Activated CD4-positive, alpha-beta T cell treated with anti-CD3 and anti-CD28 coated beads, Interleukin-2, amount 10 ng/mL, durations not matched to agents 7 days and 5 days (primary cell): ENCODE measurements at regions not wholly inside any gene's neighbourhood (a gene's known extent, or its start where the extent isn't known, plus 50 kb on each side); places are given as distances from the start of the nearest gene placed in this dataset.

Source experiments
- CTCF ChIA-PET: fragments of 350-600 bp; sonication (Branson Sonifier 250); formaldehyde crosslinking; loops from one replicate; lab custom pipeline; 2021; ENCODE audit warnings: antibody characterized with exemption; lab: Charles Lee
- POLR2A ChIA-PET: fragments of 350-600 bp; sonication (Branson Sonifier 250); formaldehyde crosslinking; loops from one replicate; lab custom pipeline; 2021; ENCODE audit warnings: antibody characterized with exemption; lab: Charles Lee
- DNase-seq: peaks from one replicate; pipeline ENCODE4 v3.0.0-alpha.2; 2020
- H3K27ac Mint-ChIP-seq: one replicate; pipeline ENCODE4 v1.8.0; 2021; ENCODE audit warnings: mild to moderate bottlenecking, moderate library complexity, mixed read lengths
- H3K27me3 Mint-ChIP-seq: one replicate; pipeline ENCODE4 v1.8.0; 2021; ENCODE audit warnings: mixed read lengths
- H3K36me3 Mint-ChIP-seq: one replicate; pipeline ENCODE4 v1.8.0; 2021; ENCODE audit warnings: low read depth, mixed read lengths
- H3K4me1 Mint-ChIP-seq: one replicate; pipeline ENCODE4 v1.8.0; 2021; ENCODE audit warnings: mixed read lengths
- H3K4me3 Mint-ChIP-seq: one replicate; pipeline ENCODE4 v1.8.0; 2021; ENCODE audit warnings: mild to moderate bottlenecking, moderate library complexity, mixed read lengths
- H3K9me3 Mint-ChIP-seq: one replicate; pipeline ENCODE4 v1.8.0; 2021; ENCODE audit warnings: mixed read lengths

- no peak for DNase-seq
- POLR2A ChIA-PET: no interaction called here
- H3K4me3 Mint-ChIP-seq: no peak overlapping the region
- no peaks in the 10 kb centered on the region for H3K9me3 Mint-ChIP-seq
- CTCF ChIA-PET: no interaction called here
- no peak overlapping the region for H3K27ac Mint-ChIP-seq
- H3K4me1 Mint-ChIP-seq: no peaks in the 10 kb centered on the region
- H3K36me3 Mint-ChIP-seq: no peaks in the 10 kb centered on the region
- H3K27me3 Mint-ChIP-seq: no peaks in the 10 kb centered on the region
These were observed 104.5 kb upstream of the B3GAT1 start for GRCh38 chr11:134516529-134516928.

GRCh38 chr11:134515081-134515960 is 103.3 kb upstream of the B3GAT1 start:
- ChIA-PET POLR2A (no interaction called here), CTCF (no interaction called here)
- no peak overlapping the region for H3K27ac Mint-ChIP-seq
- H3K36me3 Mint-ChIP-seq: no peaks in the 10 kb centered on the region
- H3K9me3 Mint-ChIP-seq: no peaks in the 10 kb centered on the region
- no peaks in the 10 kb centered on the region for H3K4me1 Mint-ChIP-seq
- no peak for DNase-seq
- no peaks in the 10 kb centered on the region for H3K27me3 Mint-ChIP-seq
- no peak overlapping the region for H3K4me3 Mint-ChIP-seq

GRCh38 chr11:134514354-134514951 is 102.4 kb upstream of the B3GAT1 start:
- Mint-ChIP-seq H3K27me3 (no peaks in the 10 kb centered on the region), H3K27ac (no peak overlapping the region), H3K9me3 (no peaks in the 10 kb centered on the region), H3K4me3 (no peak overlapping the region), H3K4me1 (no peaks in the 10 kb centered on the region), H3K36me3 (no peaks in the 10 kb centered on the region)
- CTCF ChIA-PET: no interaction called here
- DNase-seq: no peak
- POLR2A ChIA-PET: no interaction called here

DNA sequence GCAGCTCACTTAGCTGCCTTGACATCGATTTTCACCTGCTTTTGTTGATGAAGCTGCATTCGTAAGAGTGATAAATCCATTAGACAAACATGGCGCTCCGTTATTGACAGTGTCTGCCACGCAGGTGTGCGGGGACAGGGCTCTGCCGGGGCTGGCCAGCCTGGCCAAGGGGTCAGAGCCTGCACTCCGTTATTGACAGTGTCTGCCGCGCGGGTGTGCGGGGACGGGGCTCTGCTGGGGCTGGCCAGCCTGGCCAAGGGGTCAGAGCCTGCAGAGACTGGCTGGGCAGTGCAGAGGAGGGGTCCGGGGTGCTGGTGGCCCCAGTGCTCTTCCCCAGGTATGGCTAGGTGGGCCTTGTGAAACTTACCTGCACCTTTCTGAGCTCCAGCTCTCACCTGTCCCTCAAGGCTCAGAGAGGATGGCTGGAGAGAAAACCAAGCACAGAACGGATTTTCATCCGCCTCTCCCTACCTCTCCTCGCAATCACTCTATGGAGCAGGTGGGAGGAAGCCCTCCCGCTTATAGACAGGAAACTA is 101.6 kb upstream of the B3GAT1 start:
- ChIA-PET POLR2A (no interaction called here), CTCF (no interaction called here)
- H3K4me3 Mint-ChIP-seq: no peak overlapping the region
- no peak for DNase-seq
- no peaks in the 10 kb centered on the region for H3K9me3 Mint-ChIP-seq
- no peak overlapping the region for H3K27ac Mint-ChIP-seq
- no peaks in the 10 kb centered on the region for H3K27me3 Mint-ChIP-seq
- H3K4me1 Mint-ChIP-seq: no peaks in the 10 kb centered on the region
- no peaks in the 10 kb centered on the region for H3K36me3 Mint-ChIP-seq

GRCh38 chr11:134512571-134513538 is 100.8 kb upstream of the B3GAT1 start:
- POLR2A ChIA-PET: no interaction called here
- no peak overlapping the region for H3K4me3 Mint-ChIP-seq
- no peaks in the 10 kb centered on the region for H3K4me1 Mint-ChIP-seq
- CTCF ChIA-PET: no interaction called here
- no peaks in the 10 kb centered on the region for H3K27me3 Mint-ChIP-seq
- H3K36me3 Mint-ChIP-seq: no peaks in the 10 kb centered on the region
- no peak for DNase-seq
- H3K9me3 Mint-ChIP-seq: no peaks in the 10 kb centered on the region
- H3K27ac Mint-ChIP-seq: no peak overlapping the region

DNA sequence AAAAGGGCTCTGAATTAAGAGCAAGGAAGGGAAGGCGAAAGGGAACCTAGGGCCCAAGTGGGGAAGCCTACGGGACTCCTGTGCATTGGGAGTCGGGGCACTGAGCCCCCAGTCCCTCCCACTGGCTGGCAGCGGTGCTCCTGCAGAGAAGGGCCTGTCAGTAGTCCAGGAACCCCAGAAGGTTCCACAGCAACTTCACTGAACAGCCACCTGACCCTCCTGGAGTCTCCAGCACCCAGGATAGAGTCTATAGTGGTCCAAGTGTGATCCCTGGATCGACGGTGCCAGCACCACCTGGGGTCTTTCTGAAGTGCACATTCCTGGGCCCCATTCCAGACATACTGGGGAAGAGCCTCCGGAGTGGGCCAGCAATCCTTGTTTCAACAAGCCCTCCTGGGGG is 100.0 kb upstream of the B3GAT1 start:
- Mint-ChIP-seq H3K27ac (no peak overlapping the region), H3K4me3 (no peak overlapping the region), H3K4me1 (no peaks in the 10 kb centered on the region), H3K27me3 (no peaks in the 10 kb centered on the region), H3K9me3 (no peaks in the 10 kb centered on the region), H3K36me3 (no peaks in the 10 kb centered on the region)
- ChIA-PET CTCF (no interaction called here), POLR2A (no interaction called here)
- no peak for DNase-seq

- H3K9me3 Mint-ChIP-seq: no peaks in the 10 kb centered on the region
- no peak for DNase-seq
- H3K36me3 Mint-ChIP-seq: no peaks in the 10 kb centered on the region
- H3K27me3 Mint-ChIP-seq: no peaks in the 10 kb centered on the region
- ChIA-PET POLR2A (no interaction called here), CTCF (no interaction called here)
- H3K4me1 Mint-ChIP-seq: no peaks in the 10 kb centered on the region
- no peak overlapping the region for H3K4me3 Mint-ChIP-seq
- no peak overlapping the region for H3K27ac Mint-ChIP-seq
These were observed 99.2 kb upstream of the B3GAT1 start for GRCh38 chr11:134511255-134511654.

GRCh38 chr11:134510233-134511040 is 98.4 kb upstream of the B3GAT1 start:
- H3K4me3 Mint-ChIP-seq: no peak overlapping the region
- H3K27me3 Mint-ChIP-seq: no peaks in the 10 kb centered on the region
- no peak overlapping the region for H3K27ac Mint-ChIP-seq
- ChIA-PET POLR2A (no interaction called here), CTCF (no interaction called here)
- H3K36me3 Mint-ChIP-seq: no peaks in the 10 kb centered on the region
- no peaks in the 10 kb centered on the region for H3K9me3 Mint-ChIP-seq
- no peaks in the 10 kb centered on the region for H3K4me1 Mint-ChIP-seq
- no peak for DNase-seq

DNA sequence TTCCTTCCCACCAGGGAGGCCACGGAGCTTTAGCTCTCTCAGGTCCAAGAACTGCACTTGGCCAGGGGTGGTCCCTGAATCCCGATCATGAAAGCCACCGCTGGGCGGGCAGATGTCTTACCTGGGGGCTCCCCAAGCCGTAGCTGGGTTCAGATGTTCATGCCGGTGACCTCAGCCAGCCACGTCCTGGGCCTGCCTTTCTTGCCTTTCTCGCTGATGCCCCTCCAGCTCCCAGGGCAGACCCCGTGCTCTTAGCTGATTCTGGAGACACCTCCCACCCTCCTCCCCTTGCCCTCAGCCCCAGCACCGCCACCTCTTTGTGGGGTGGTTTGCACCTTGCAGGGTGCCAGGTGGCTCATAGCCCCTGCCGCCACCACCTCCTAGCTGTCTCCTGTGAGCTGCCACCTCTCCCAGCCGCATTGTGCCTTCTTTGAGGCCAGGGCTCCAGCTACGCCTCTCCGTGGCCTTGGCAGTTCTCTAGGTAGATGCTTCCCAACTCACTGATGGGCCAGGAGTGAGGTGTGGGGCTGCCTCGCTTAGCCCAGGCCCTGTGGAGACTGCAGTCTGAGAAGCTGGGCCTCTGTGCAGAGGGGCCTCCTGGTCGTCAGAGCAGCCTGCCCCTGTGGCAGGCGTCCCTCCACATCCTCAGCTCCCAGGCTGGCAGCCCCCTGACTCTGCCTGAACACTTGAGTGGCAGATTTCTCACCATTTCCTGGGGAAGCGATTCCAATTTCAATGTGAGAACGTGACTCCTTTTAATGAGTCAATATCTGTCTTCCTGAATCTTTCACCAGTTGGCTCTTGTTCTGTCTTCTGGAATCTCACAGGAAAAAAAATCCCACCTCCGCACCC is 97.6 kb upstream of the B3GAT1 start:
- Mint-ChIP-seq H3K9me3 (no peaks in the 10 kb centered on the region), H3K4me1 (no peaks in the 10 kb centered on the region), H3K27me3 (no peaks in the 10 kb centered on the region), H3K27ac (no peak overlapping the region), H3K4me3 (no peak overlapping the region), H3K36me3 (no peaks in the 10 kb centered on the region)
- no peak for DNase-seq
- CTCF ChIA-PET: no interaction called here
- POLR2A ChIA-PET: no interaction called here

DNA sequence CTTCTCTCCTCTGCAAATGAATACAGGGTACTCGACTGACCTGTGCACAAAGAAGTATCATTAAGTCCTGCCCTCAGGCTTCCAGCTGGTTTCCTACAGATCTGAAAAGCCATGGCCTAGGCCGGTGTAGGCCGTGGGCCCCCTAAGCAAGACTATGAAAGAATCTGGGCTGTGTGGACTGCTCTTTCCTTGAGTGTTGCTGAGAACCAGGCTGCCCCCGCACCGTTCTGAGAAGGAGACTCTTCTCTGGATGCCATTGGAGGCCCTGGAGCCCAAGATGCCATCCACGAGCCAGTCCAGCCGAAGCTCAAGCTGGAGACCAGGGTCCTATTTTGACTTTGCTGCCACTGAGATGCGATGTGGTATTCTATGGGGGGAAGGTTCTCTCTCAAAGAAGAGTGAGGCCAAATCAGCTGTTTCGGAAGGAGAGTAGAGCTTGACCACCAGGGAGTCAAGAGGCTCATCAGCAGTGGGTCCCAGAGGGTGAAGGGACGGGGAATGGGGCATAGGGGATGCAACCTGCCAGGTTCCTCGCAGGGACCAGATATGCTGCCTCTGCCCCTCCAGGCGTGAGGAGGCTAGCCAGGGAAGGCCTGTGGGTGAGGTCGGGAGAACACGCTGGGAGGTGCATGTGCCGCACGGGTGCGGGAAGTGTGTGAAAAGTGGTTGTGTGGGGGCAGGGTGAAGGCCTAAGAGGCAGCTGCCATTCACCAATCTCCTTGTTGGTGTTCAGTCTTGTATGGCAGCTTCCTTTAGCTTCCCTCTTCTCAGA is 96.4 kb upstream of the B3GAT1 start:
- Mint-ChIP-seq H3K27ac (no peak overlapping the region), H3K36me3 (no peaks in the 10 kb centered on the region), H3K4me1 (no peaks in the 10 kb centered on the region), H3K9me3 (no peaks in the 10 kb centered on the region), H3K4me3 (no peak overlapping the region), H3K27me3 (no peaks in the 10 kb centered on the region)
- ChIA-PET CTCF (no interaction called here), POLR2A (no interaction called here)
- DNase-seq: no peak

DNA sequence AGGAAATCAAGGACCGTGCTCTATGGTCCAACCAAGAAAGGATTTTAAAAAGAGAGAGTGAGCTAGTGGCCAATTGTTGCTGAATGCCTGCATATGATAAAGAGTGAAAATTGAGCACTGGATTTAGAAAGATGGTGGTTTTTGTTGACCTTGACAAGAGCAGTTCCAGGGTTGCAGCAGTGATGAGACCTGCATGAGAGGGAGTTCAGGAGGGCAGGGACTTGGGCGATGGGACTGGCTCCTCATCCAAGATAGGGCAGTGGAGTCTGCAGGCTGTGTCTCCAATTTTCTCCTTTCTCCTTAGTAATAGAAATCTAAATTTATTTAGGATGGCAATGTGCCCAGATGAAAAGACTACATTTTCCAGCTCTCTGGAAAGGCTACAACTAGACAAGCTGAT is 94.0 kb upstream of the B3GAT1 start:
- Mint-ChIP-seq H3K4me1 (no peaks in the 10 kb centered on the region), H3K36me3 (no peaks in the 10 kb centered on the region), H3K27ac (no peak overlapping the region), H3K27me3 (no peaks in the 10 kb centered on the region), H3K4me3 (no peak overlapping the region), H3K9me3 (no peaks in the 10 kb centered on the region)
- POLR2A ChIA-PET: no interaction called here
- DNase-seq: no peak
- CTCF ChIA-PET: no interaction called here
